ENCODE measurements at regions not wholly inside any gene's neighbourhood (a gene's known extent, or its start where the extent isn't known, plus 50 kb on each side); places are given as distances from the start of the nearest gene placed in this dataset.

DNA sequence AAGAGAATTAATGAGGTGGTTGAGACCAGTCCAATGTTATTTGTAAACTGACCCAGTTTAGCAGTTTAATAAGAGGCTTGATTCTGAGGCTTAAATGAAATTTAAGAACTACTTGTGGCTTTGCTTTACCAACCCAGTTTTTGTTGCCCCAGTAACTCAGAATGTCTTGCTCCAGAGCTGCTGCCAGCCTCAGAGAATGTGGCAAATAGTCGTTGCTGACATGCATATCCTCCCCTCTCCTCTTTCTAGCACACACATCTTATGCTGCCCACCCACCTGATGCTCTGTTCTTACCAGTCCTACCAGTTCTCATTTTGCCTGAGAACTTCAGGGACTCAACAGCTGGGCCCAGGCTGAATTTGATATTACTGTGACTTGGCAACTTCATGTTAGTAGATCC lies 92.4 kb upstream of the TSC22D2 start:
- Mint-ChIP-seq H3K27me3 (ENCODE audit: low read depth) (no peaks in the 10 kb centered on the region), H3K36me3 (no peaks in the 10 kb centered on the region), H3K4me1 (peaks cover 16% of the 10 kb centered on the region), H3K27ac (0 out of 2 replicates have a peak overlapping the region, but pooled peaks have one; percentile 23), H3K9me3 (peaks cover 2% of the 10 kb centered on the region; the same call in 1 of the 2 replicates), H3K4me3 (no peak overlapping the region)
- DNase-seq (ENCODE audit: low spot score) (no peak), ATAC-seq (peak; percentile 36; the same call in 1 of the 2 replicates)
- ChIA-PET CTCF (interaction anchor here (1.0 to 2.3 kb wide), 2 partner anchors 93 to 180 kb away, joined by 3 to 6 read pairs; no protein-coding TSS in a partner anchor), POLR2A (no interaction called here)
- TF ChIP-seq NFE2L1 (CRISPR knock-in tag; IDR thresholded peaks at IDR 0.05) (no peak), KAT7 (CRISPR knock-in tag; IDR thresholded peaks at IDR 0.05; ENCODE audit: borderline replicate concordance) (no peak), FOXK1 (CRISPR knock-in tag; IDR thresholded peaks at IDR 0.05) (no peak), JAZF1 (CRISPR knock-in tag; IDR thresholded peaks at IDR 0.05) (no peak), ELF4 (CRISPR knock-in tag; IDR thresholded peaks at IDR 0.05; ENCODE audit: low read depth) (no peak), TEAD1 (CRISPR knock-in tag; IDR thresholded peaks at IDR 0.05) (no peak), FOXP1 (CRISPR knock-in tag; IDR thresholded peaks at IDR 0.05; ENCODE audit: borderline replicate concordance) (no peak), ZNF671 (CRISPR knock-in tag; IDR thresholded peaks at IDR 0.05) (no peak), ZNF416 (CRISPR knock-in tag; IDR thresholded peaks at IDR 0.05) (no peak), PRRX2 (CRISPR knock-in tag; IDR thresholded peaks at IDR 0.05) (no peak), ZNF263 (CRISPR knock-in tag; IDR thresholded peaks at IDR 0.05; ENCODE audit: low read depth) (no peak), ATF1 (CRISPR knock-in tag; IDR thresholded peaks at IDR 0.05) (no peak), OVOL2 (CRISPR knock-in tag; IDR thresholded peaks at IDR 0.05; ENCODE audit: borderline replicate concordance) (no peak), ERG (CRISPR knock-in tag; IDR thresholded peaks at IDR 0.05) (no peak), IRF2 (CRISPR knock-in tag; IDR thresholded peaks at IDR 0.05; ENCODE audit: borderline replicate concordance, low read depth) (no peak)
- TF ChIP-seq, protein P1, sequence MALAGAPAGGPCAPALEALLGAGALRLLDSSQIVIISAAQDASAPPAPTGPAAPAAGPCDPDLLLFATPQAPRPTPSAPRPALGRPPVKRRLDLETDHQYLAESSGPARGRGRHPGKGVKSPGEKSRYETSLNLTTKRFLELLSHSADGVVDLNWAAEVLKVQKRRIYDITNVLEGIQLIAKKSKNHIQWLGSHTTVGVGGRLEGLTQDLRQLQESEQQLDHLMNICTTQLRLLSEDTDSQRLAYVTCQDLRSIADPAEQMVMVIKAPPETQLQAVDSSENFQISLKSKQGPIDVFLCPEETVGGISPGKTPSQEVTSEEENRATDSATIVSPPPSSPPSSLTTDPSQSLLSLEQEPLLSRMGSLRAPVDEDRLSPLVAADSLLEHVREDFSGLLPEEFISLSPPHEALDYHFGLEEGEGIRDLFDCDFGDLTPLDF (CRISPR knock-in tag; IDR thresholded peaks at IDR 0.05) = no peak
- TF ChIP-seq, protein P2, sequence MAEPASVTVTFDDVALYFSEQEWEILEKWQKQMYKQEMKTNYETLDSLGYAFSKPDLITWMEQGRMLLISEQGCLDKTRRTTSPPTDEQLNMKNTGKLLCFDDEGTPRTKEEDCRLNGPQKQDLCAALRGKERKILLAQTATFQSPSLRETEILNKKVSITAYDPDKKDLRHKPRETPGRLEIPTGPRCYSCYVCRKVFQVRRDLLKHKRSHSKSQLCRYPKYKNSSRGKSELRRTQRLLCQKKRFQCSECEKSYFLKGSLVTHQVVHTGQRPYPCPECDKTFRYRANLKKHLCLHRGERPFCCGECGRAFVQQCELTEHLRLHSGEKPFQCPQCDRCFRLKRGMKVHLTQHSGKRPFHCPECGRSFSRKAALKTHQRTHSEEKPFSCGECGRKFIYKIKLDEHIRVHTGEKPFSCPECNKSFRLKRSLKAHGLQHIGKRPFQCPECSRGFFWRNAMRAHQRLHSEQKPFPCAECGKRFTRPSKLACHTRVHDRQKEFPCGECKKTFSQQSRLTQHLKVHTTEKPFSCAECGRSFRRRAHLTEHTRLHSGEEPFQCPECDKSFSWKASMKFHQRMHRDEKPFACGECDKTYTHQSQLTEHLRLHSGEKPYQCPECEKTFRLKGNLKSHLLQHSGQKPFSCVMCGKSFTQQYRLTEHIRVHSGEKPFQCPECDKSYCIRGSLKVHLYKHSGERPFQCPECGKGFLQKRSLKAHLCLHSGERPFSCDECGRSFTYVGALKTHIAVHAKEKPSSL (CRISPR knock-in tag; conservative IDR thresholded peaks at IDR 0.05) = no peak
- TF ChIP-seq, protein P3, sequence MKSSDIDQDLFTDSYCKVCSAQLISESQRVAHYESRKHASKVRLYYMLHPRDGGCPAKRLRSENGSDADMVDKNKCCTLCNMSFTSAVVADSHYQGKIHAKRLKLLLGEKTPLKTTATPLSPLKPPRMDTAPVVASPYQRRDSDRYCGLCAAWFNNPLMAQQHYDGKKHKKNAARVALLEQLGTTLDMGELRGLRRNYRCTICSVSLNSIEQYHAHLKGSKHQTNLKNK (CRISPR knock-in tag; IDR thresholded peaks at IDR 0.05) = no peak
- TF ChIP-seq, protein P4, sequence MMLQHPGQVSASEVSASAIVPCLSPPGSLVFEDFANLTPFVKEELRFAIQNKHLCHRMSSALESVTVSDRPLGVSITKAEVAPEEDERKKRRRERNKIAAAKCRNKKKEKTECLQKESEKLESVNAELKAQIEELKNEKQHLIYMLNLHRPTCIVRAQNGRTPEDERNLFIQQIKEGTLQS (CRISPR knock-in tag; conservative IDR thresholded peaks at IDR 0.05) = no peak
- TF ChIP-seq, protein P5, sequence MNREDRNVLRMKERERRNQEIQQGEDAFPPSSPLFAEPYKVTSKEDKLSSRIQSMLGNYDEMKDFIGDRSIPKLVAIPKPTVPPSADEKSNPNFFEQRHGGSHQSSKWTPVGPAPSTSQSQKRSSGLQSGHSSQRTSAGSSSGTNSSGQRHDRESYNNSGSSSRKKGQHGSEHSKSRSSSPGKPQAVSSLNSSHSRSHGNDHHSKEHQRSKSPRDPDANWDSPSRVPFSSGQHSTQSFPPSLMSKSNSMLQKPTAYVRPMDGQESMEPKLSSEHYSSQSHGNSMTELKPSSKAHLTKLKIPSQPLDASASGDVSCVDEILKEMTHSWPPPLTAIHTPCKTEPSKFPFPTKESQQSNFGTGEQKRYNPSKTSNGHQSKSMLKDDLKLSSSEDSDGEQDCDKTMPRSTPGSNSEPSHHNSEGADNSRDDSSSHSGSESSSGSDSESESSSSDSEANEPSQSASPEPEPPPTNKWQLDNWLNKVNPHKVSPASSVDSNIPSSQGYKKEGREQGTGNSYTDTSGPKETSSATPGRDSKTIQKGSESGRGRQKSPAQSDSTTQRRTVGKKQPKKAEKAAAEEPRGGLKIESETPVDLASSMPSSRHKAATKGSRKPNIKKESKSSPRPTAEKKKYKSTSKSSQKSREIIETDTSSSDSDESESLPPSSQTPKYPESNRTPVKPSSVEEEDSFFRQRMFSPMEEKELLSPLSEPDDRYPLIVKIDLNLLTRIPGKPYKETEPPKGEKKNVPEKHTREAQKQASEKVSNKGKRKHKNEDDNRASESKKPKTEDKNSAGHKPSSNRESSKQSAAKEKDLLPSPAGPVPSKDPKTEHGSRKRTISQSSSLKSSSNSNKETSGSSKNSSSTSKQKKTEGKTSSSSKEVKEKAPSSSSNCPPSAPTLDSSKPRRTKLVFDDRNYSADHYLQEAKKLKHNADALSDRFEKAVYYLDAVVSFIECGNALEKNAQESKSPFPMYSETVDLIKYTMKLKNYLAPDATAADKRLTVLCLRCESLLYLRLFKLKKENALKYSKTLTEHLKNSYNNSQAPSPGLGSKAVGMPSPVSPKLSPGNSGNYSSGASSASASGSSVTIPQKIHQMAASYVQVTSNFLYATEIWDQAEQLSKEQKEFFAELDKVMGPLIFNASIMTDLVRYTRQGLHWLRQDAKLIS (CRISPR knock-in tag; IDR thresholded peaks at IDR 0.05; ENCODE audit: borderline replicate concordance) = no peak
